ENCODE measurements at regions not wholly inside any gene's neighbourhood (a gene's known extent, or its start where the extent isn't known, plus 50 kb on each side); places are given as distances from the start of the nearest gene placed in this dataset.
"Not testable (repeated sequence)": the region's sequence is repeated elsewhere in the genome, so short reads cannot be mapped to it uniquely, and the experiment has no call there.

DNA sequence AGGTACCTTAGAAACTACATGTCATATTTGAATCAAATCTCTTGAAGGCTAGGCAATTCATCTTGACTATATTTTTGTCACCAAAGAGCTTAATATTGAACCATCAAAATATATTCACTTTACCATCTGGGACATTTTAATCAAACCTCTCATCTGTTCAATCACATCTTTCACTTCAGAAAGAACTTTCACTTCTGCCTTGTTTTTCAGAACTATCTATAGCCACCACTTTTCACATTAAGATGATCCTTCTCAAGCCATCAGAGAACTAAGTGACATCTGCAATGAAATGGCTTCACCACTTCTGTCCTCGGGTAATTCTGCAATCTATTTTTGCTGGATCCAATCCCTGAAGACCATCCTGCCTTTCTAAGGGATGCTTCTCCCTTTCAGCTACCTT lies 57.8 kb downstream of the OR2B2 start:
- TF ChIP-seq, protein P1, sequence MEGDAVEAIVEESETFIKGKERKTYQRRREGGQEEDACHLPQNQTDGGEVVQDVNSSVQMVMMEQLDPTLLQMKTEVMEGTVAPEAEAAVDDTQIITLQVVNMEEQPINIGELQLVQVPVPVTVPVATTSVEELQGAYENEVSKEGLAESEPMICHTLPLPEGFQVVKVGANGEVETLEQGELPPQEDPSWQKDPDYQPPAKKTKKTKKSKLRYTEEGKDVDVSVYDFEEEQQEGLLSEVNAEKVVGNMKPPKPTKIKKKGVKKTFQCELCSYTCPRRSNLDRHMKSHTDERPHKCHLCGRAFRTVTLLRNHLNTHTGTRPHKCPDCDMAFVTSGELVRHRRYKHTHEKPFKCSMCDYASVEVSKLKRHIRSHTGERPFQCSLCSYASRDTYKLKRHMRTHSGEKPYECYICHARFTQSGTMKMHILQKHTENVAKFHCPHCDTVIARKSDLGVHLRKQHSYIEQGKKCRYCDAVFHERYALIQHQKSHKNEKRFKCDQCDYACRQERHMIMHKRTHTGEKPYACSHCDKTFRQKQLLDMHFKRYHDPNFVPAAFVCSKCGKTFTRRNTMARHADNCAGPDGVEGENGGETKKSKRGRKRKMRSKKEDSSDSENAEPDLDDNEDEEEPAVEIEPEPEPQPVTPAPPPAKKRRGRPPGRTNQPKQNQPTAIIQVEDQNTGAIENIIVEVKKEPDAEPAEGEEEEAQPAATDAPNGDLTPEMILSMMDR (conservative IDR thresholded peaks at IDR 0.05): no peak
- DNase-seq (ENCODE audit: extremely low spot score, unreplicated experiment): no peak
- H3K27ac Mint-ChIP-seq: no peak overlapping the region
- H3K36me3 Mint-ChIP-seq: no peaks in the 10 kb centered on the region
- H3K4me3 Mint-ChIP-seq: no peak overlapping the region
- no peaks in the 10 kb centered on the region for H3K27me3 Mint-ChIP-seq
- H3K4me1 Mint-ChIP-seq (ENCODE audit: unreplicated experiment): no peaks in the 10 kb centered on the region
- H3K9me3 Mint-ChIP-seq: no peaks in the 10 kb centered on the region

DNA sequence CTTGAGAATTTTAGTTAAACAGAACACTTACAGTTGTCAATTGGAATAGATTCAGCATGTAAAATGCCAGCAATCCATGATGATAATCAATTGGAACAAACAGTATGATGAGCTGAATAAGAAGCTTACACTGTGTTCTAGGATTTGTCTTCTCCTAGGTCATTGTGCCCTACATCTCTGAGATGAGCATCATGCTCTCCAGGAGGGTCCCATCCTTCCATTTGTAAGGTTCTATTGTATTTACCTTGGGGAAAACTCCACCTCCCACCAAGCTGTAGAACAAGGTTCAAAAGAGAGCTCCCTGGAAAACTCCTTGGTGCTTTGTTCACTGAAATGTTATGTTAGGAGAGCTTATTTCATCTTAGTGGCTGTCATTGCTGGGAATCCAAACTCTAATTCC lies 60.8 kb downstream of the OR2B2 start:
- Mint-ChIP-seq H3K9me3 (no peaks in the 10 kb centered on the region), H3K4me1 (ENCODE audit: unreplicated experiment) (no peaks in the 10 kb centered on the region), H3K4me3 (no peak overlapping the region), H3K36me3 (no peaks in the 10 kb centered on the region), H3K27ac (no peak overlapping the region), H3K27me3 (no peaks in the 10 kb centered on the region)
- DNase-seq (ENCODE audit: extremely low spot score, unreplicated experiment): no peak
- TF ChIP-seq, protein P1 (conservative IDR thresholded peaks at IDR 0.05): no peak

DNA sequence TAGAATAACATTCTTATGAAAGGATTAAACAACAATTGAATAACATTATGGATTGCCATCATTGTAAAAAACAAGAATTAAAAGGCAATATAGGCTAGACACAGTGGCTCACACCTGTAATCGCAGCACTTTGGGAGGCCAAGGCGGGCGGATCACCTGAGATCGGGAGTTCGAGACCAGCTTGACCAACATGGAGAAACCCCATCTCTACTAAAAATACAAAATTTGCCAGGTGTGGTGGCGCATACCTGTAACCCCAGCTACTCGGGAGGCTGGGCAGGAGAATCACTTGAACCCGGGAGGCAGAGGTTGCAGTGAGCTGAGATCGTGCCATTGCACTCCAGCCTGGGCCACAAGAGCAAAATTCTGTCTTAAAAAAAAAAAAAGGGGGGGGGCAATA lies 63.2 kb downstream of the OR2B2 start:
- H3K4me1 Mint-ChIP-seq (ENCODE audit: unreplicated experiment); DNase-seq (ENCODE audit: extremely low spot score, unreplicated experiment); H3K9me3 Mint-ChIP-seq; H3K36me3 Mint-ChIP-seq; H3K27ac Mint-ChIP-seq; H3K4me3 Mint-ChIP-seq; H3K27me3 Mint-ChIP-seq: not testable (repeated sequence)

DNA sequence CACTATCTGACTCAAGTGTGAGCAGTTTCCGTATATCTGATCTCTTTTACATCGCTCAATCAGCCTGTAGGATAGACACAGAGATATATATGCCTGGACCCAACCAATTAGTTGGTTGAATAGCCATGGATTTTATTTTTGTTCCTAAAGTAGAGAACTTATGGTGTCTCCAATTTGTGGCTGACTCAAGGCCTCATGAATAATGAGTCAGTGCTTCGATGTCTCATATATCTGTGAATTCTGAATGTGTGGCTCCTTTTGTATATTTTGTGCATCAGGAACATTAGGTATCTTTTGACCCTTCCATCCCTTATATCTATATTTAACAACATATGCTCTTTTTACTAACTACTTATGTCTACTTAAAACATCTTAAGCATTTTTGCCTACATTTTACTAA lies 64.5 kb downstream of the OR2B2 start:
- H3K9me3 Mint-ChIP-seq: no peaks in the 10 kb centered on the region
- TF ChIP-seq, protein P1 (conservative IDR thresholded peaks at IDR 0.05): no peak
- no peaks in the 10 kb centered on the region for H3K27me3 Mint-ChIP-seq
- no peak for DNase-seq (ENCODE audit: extremely low spot score, unreplicated experiment)
- peaks cover 8% of the 10 kb centered on the region for H3K36me3 Mint-ChIP-seq
- no peaks in the 10 kb centered on the region for H3K4me1 Mint-ChIP-seq (ENCODE audit: unreplicated experiment)
- H3K27ac Mint-ChIP-seq: no peak overlapping the region
- no peak overlapping the region for H3K4me3 Mint-ChIP-seq

DNA sequence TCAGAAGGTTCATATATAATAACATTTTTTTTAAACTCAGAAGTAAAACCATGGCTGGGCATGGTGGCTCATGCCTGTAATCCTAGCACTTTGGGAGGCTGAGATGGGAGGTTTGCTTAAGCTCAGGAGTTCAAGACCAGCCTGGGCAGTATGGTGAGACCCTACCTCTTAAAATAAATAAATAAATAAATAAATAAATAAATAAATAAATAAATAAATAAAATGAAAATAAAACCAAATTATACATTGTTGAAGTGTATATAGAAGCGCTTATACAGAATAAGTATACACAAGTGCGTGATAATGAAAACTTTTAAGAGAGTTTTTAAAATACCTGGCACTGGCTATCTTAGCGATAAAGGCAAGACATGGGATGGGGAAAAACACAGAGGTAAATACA lies 71.6 kb downstream of the OR2B2 start:
- Mint-ChIP-seq H3K36me3 (peaks cover 7% of the 10 kb centered on the region), H3K4me3 (no peak overlapping the region), H3K27me3 (no peaks in the 10 kb centered on the region), H3K4me1 (ENCODE audit: unreplicated experiment) (peaks cover 5% of the 10 kb centered on the region), H3K9me3 (no peaks in the 10 kb centered on the region), H3K27ac (no peak overlapping the region)
- DNase-seq (ENCODE audit: extremely low spot score, unreplicated experiment): no peak
- TF ChIP-seq, protein P1 (conservative IDR thresholded peaks at IDR 0.05): no peak

DNA sequence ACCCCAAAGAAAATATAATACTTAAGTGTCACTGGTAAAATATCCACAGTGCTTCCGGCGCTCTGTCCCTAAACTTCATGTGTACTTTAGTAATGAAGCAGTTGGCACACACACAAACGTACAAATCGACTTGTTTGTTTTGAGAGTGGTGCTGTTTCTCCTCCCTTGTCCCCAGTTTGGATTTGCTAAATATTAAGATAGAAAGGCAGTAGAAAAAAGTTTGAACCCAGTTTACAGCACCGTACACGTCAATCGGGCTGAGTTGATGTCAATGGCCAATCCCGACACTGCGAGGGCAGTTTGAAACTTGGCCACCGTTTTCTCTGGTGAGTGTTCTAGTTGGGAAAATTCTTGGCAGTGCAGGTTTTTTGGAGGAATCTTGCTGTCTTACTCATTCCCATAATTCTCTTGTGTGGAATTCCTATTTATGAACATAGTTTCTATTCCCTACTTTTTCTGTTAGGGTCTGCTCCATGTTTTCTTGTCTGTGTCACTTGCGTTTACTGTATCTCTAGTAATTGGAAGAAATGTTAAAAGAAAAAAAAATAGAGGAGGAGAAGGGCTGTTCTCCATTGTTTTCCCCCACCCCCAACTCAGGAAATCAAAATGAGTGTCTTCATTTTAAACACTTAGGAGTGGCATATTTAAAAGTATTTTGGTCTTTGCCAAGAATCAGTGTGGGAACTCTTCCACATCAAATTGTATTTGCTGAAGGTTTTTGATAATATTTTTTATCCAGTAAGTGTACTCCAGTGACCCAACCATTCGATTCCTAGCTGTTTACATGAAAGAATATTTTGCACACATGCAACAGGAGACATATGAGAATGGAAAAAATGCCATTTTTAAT lies 72.3 kb downstream of the OR2B2 start:
- Mint-ChIP-seq H3K9me3 (no peaks in the 10 kb centered on the region), H3K27ac (no peak overlapping the region)
- no peak for DNase-seq (ENCODE audit: extremely low spot score, unreplicated experiment)

More for the DNA sequence above, 72.3 kb downstream of the OR2B2 start:
- TF ChIP-seq, protein P1 (conservative IDR thresholded peaks at IDR 0.05): no peak
- Mint-ChIP-seq H3K36me3 (peaks cover 7% of the 10 kb centered on the region), H3K4me3 (no peak overlapping the region), H3K27me3 (no peaks in the 10 kb centered on the region), H3K4me1 (ENCODE audit: unreplicated experiment) (peaks cover 10% of the 10 kb centered on the region)

Measured in type B pancreatic cell (in vitro differentiated cells).